ENCODE measurements at regions not wholly inside any gene's neighbourhood (a gene's known extent, or its start where the extent isn't known, plus 50 kb on each side); places are given as distances from the start of the nearest gene placed in this dataset.

GRCh38 chr5:126368239-126368812 is 54.9 kb upstream of the GRAMD2B start:
- DNase-seq = no peak

GRCh38 chr5:126369083-126369482 is 54.1 kb upstream of the GRAMD2B start:
- DNase-seq = no peak

- DNase-seq = no peak
Measured at GRCh38 chr5:126369995-126370731, 53.0 kb upstream of the GRAMD2B start.

- DNase-seq = no peak
Measured at GRCh38 chr5:126370796-126371718, 52.2 kb upstream of the GRAMD2B start.

GRCh38 chr5:126373375-126374108 is 49.7 kb upstream of the GRAMD2B start:
- DNase-seq = no peak
